Naive thymus-derived CD4-positive, alpha-beta T cell (primary cell): ENCODE measurements at regions not wholly inside any gene's neighbourhood (a gene's known extent, or its start where the extent isn't known, plus 50 kb on each side); places are given as distances from the start of the nearest gene placed in this dataset.

Experiments used
- ATAC-seq: fragments of 150-1000 bp; cut with Tn5 transposase; 2 replicates; pipeline ENCODE4 v1.10.0; 2021; ENCODE audit warnings: mild to moderate bottlenecking, moderate library complexity
- CTCF ChIA-PET: fragments of 350-600 bp; sonication (Branson Sonifier 250); formaldehyde crosslinking; loops from one replicate; lab custom pipeline; 2021; ENCODE audit warnings: antibody characterized with exemption; lab: Charles Lee
- POLR2A ChIA-PET: fragments of 350-600 bp; sonication (Branson Sonifier 250); formaldehyde crosslinking; loops from one replicate; lab custom pipeline; 2021; ENCODE audit warnings: antibody characterized with exemption, inconsistent platforms; lab: Charles Lee
- DNase-seq, 9 donors: peaks; one replicate each; pipeline versions ENCODE4 v3.0.0 to v3.0.0-alpha.2; 2020 to 2022; ENCODE audit warnings: mixed read lengths in 1 of 9
- H3K27ac ChIP-seq: one replicate; pipeline ENCODE4 v1.7.0; 2013; ENCODE audit warnings: mild to moderate bottlenecking, low read depth, low read length, moderate library complexity
- H3K27me3 ChIP-seq, 2 donors: one replicate each; pipeline ENCODE4 v1.7.0; 2013; ENCODE audit warnings: low read length in 2 of 2, mild to moderate bottlenecking in 2 of 2, moderate library complexity in 2 of 2; ENCODE audit not compliant: control insufficient read depth in 2 of 2, insufficient read depth in 2 of 2
- H3K36me3 ChIP-seq, 3 experiments: 1 replicate in 2 of 3; 2 replicates in 1 of 3; pipeline ENCODE4 v1.7.0; 2013; ENCODE audit warnings: low read length in 3 of 3, mild to moderate bottlenecking in 3 of 3, moderate library complexity in 1 of 3; ENCODE audit not compliant: insufficient read depth in 3 of 3, control insufficient read depth in 2 of 3
- H3K4me1 ChIP-seq, 2 donors: one replicate each; pipeline ENCODE4 v1.7.0; 2013; ENCODE audit warnings: low read length in 2 of 2, mild to moderate bottlenecking in 2 of 2, moderate library complexity in 1 of 2; ENCODE audit not compliant: control insufficient read depth in 2 of 2, insufficient read depth in 2 of 2
- H3K4me3 ChIP-seq: 2 replicates; pipeline ENCODE4 v1.7.0; 2013; ENCODE audit warnings: mild to moderate bottlenecking, low read length
- H3K9me3 ChIP-seq, 3 experiments: 1 replicate in 2 of 3; 2 replicates in 1 of 3; pipeline ENCODE4 v1.7.0; 2013; ENCODE audit warnings: low read length in 3 of 3; ENCODE audit not compliant: control insufficient read depth in 2 of 3
- H3K27ac Mint-ChIP-seq, 9 donors: one replicate each; pipeline ENCODE4 v1.8.0; 2020 to 2022; ENCODE audit warnings: mixed read lengths in 9 of 9, mild to moderate bottlenecking in 8 of 9, moderate library complexity in 5 of 9, inconsistent platforms in 2 of 9
- H3K27me3 Mint-ChIP-seq, 5 donors: one replicate each; pipeline ENCODE4 v1.8.0; 2021 to 2022; ENCODE audit warnings: mixed read lengths in 5 of 5, mild to moderate bottlenecking in 1 of 5
- H3K36me3 Mint-ChIP-seq, 5 donors: one replicate each; pipeline ENCODE4 v1.8.0; 2020 to 2022; ENCODE audit warnings: mixed read lengths in 5 of 5, mild to moderate bottlenecking in 3 of 5, inconsistent platforms in 1 of 5
- H3K4me1 Mint-ChIP-seq, 7 donors: one replicate each; pipeline ENCODE4 v1.8.0; 2020 to 2022; ENCODE audit warnings: mixed read lengths in 7 of 7, mild to moderate bottlenecking in 3 of 7, inconsistent platforms in 1 of 7
- H3K4me3 Mint-ChIP-seq, 10 donors: one replicate each; pipeline ENCODE4 v1.8.0; 2020 to 2022; ENCODE audit warnings: mild to moderate bottlenecking in 10 of 10, mixed read lengths in 10 of 10, moderate library complexity in 6 of 10, inconsistent platforms in 2 of 10
- H3K9me3 Mint-ChIP-seq, 11 donors: one replicate each; pipeline ENCODE4 v1.8.0; 2020 to 2022; ENCODE audit warnings: mixed read lengths in 11 of 11, mild to moderate bottlenecking in 4 of 11, inconsistent platforms in 1 of 11, moderate library complexity in 1 of 11
- intact Hi-C, 2 donors: fragments of 100-400 bp; cut with micrococcal nuclease; formaldehyde crosslinking; loops; one replicate each; pipeline ENCODE4 v1.15.1; 2023

DNA sequence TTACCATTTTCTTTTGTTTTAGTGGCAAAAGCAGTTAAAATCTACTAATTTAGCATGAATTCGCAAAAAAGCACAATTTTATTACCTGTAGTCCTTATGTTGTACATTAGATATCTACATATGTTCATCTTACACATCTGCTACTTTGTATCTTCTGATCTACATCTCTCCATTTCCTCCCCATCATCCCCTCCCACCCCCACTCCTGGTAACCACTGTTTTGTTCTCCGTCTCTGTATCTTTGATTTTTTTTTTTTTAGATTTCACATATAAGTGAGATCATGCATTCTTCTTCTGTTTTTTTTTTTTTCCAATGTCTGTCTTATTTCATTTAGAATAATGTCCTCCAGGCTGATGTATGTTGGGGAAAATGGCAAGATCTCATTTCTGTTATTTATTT is 922.7 kb downstream of the VRK1 start:
- ATAC-seq (peak; percentile 81), DNase-seq (peak in 7 of 9 donors; percentile 59 to 82 (median 73))
- POLR2A ChIA-PET, result interaction anchor here (0.7 to 1.2 kb wide), 3 partner anchors 13 to 678 kb away, joined by 3 to 4 read pairs (median 3); no protein-coding TSS in a partner anchor
- no peaks in the 10 kb centered on the region for H3K27me3 Mint-ChIP-seq
- peak overlapping the region in 8 of 10 donors; percentile 7 to 65 (median 26) for H3K4me3 Mint-ChIP-seq
- H3K4me1 Mint-ChIP-seq, result peaks cover 43 to 68% (median 66%) of the 10 kb centered on the region in 7 donors
- peak overlapping the region; percentile 36 to 97 (median 76) for H3K27ac Mint-ChIP-seq
- H3K36me3 ChIP-seq, result no peaks in the 10 kb centered on the region
- no peaks in the 10 kb centered on the region for H3K27me3 ChIP-seq
- peaks cover 27 to 56% of the 10 kb centered on the region in 2 donors for H3K4me1 ChIP-seq
- intact Hi-C loops, result loop anchor here (1.0 to 10.0 kb wide), 11 partner anchors 11 to 1553 kb away; partner anchors contain the start of gene BCL11B (in 2 of the 2)
- H3K9me3 ChIP-seq, result no peaks in the 10 kb centered on the region
- CTCF ChIA-PET, result interaction anchor here (0.7 kb wide), 1 partner anchor 134 kb away, joined by 3 read pairs; no protein-coding TSS in a partner anchor
- peak overlapping the region; percentile 54 for H3K27ac ChIP-seq
- peaks cover 0 to 1% (median 0%) of the 10 kb centered on the region in 11 donors for H3K9me3 Mint-ChIP-seq
- H3K4me3 ChIP-seq, result no peak overlapping the region
- H3K36me3 Mint-ChIP-seq, result peaks cover 0 to 8% (median 0%) of the 10 kb centered on the region in 5 donors

GRCh38 chr14:97723351-97723750 is 926.2 kb downstream of the VRK1 start:
- H3K27ac ChIP-seq, result peak overlapping the region; percentile 80
- Mint-ChIP-seq H3K27me3 (no peaks in the 10 kb centered on the region), H3K9me3 (peaks cover 0 to 1% (median 0%) of the 10 kb centered on the region in 11 donors), H3K4me3 (peak overlapping the region in 9 of 10 donors; percentile 21 to 90 (median 82)), H3K36me3 (peaks cover 0 to 13% (median 0%) of the 10 kb centered on the region in 5 donors), H3K27ac (peak overlapping the region; percentile 56 to 99 (median 97)), H3K4me1 (peaks cover 58 to 100% (median 94%) of the 10 kb centered on the region in 7 donors)
- no peak overlapping the region for H3K4me3 ChIP-seq
- peaks cover 36 to 82% of the 10 kb centered on the region in 2 donors for H3K4me1 ChIP-seq
- no peaks in the 10 kb centered on the region for H3K27me3 ChIP-seq
- DNase-seq (no peak), ATAC-seq (no peak)
- H3K9me3 ChIP-seq, result no peaks in the 10 kb centered on the region
- POLR2A ChIA-PET, result interaction anchor here (0.9 to 4.5 kb wide), 3 partner anchors 9 to 54 kb away, joined by 4 to 33 read pairs (median 4); no protein-coding TSS in a partner anchor
- no peaks in the 10 kb centered on the region for H3K36me3 ChIP-seq
- CTCF ChIA-PET, result no interaction called here
- intact Hi-C loops, result loop anchor here (5.0 to 10.0 kb wide), 8 partner anchors 54 to 1549 kb away; partner anchors contain the start of gene BCL11B (in 1 of the 2)

DNA sequence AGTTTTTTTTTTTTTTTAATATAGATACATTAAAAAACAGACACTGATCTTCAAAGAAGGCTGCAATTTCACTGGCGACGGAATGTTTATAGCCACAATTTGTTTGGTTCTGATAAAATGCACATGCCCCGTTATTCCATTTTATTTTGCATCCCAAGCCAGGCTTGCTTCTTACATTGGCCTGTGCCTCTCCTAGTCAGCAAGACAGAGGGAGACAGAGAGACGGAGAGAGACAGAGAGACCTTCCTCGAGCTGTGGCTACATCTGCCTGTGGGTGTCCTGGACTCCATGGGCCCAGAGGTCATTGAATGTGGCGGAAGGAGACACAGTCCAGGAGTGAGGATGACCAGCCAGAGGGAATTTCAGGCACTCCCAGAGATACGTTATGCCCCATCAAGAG is 926.6 kb downstream of the VRK1 start:
- no peak for ATAC-seq
- Histone ChIP-seq H3K4me1 (peaks cover 33 to 77% of the 10 kb centered on the region in 2 donors), H3K36me3 (no peaks in the 10 kb centered on the region), H3K4me3 (peak overlapping the region; percentile 57), H3K27me3 (no peaks in the 10 kb centered on the region), H3K9me3 (no peaks in the 10 kb centered on the region), H3K27ac (peak overlapping the region; percentile 80)
- peaks cover 0 to 13% (median 0%) of the 10 kb centered on the region in 5 donors for H3K36me3 Mint-ChIP-seq
- H3K27ac Mint-ChIP-seq, result peak overlapping the region; percentile 92 to 99 (median 97)
- H3K9me3 Mint-ChIP-seq, result peaks cover 0 to 1% (median 0%) of the 10 kb centered on the region in 11 donors
- ChIA-PET CTCF (interaction anchor here (0.6 to 1.5 kb wide), 8 partner anchors 11 to 465 kb away, joined by 3 to 6 read pairs (median 4); no protein-coding TSS in a partner anchor), POLR2A (interaction anchor here (0.9 to 4.5 kb wide), 13 partner anchors 10 to 1544 kb away, joined by 3 to 33 read pairs (median 6); no protein-coding TSS in a partner anchor)
- no peaks in the 10 kb centered on the region for H3K27me3 Mint-ChIP-seq
- H3K4me3 Mint-ChIP-seq, result peak overlapping the region; percentile 78 to 92 (median 84)
- DNase-seq, result no peak
- peaks cover 53 to 97% (median 91%) of the 10 kb centered on the region in 7 donors for H3K4me1 Mint-ChIP-seq
- intact Hi-C loops, result loop anchor here (1.0 to 10.0 kb wide), 13 partner anchors 15 to 1548 kb away; partner anchors contain the start of gene BCL11B (in 1 of the 2)

DNA sequence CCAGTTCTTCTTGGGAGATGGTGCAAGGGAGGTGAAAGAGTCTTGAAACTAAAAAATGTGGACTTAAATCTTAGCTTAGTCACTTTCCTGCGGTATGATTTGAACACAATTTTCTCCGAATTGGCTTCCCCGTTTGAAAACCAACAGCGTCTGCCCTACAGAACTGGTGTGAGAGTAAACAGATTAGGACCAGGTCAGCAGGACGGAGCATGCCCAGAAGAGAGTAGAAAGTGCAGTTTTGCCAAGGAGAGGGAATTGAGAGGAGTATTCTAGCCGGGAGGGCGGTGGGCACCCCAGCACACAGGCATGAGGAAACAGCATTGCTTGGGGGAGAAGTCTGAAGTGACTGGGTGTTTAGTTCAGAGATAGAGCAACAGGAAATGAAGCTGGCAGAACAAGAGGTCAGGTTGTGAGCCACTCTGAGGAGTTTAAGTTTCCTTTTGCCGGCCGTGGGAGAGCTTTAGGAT is 927.1 kb downstream of the VRK1 start:
- peak overlapping the region; percentile 80 for H3K27ac ChIP-seq
- Mint-ChIP-seq H3K9me3 (peaks cover 0 to 2% (median 0%) of the 10 kb centered on the region in 11 donors), H3K4me3 (peak overlapping the region; percentile 78 to 92 (median 84)), H3K27ac (peak overlapping the region; percentile 92 to 99 (median 97)), H3K4me1 (peaks cover 51 to 94% (median 86%) of the 10 kb centered on the region in 7 donors), H3K27me3 (no peaks in the 10 kb centered on the region), H3K36me3 (peaks cover 0 to 15% (median 0%) of the 10 kb centered on the region in 5 donors)
- POLR2A ChIA-PET, result interaction anchor here (0.6 to 4.5 kb wide), 21 partner anchors 11 to 1548 kb away, joined by 3 to 33 read pairs (median 4); partner anchors contain the start of gene BCL11B
- CTCF ChIA-PET, result interaction anchor here (0.6 to 1.5 kb wide), 11 partner anchors 11 to 465 kb away, joined by 3 to 6 read pairs (median 3); no protein-coding TSS in a partner anchor
- peaks cover 28 to 72% of the 10 kb centered on the region in 2 donors for H3K4me1 ChIP-seq
- H3K36me3 ChIP-seq, result no peaks in the 10 kb centered on the region
- DNase-seq, result peak in 8 of 9 donors; percentile 38 to 67 (median 59)
- intact Hi-C loops, result loop anchor here (1.0 to 10.0 kb wide), 13 partner anchors 15 to 1548 kb away; partner anchors contain the start of gene BCL11B (in 1 of the 2)
- H3K9me3 ChIP-seq, result no peaks in the 10 kb centered on the region
- peak; percentile 77 for ATAC-seq
- H3K27me3 ChIP-seq, result no peaks in the 10 kb centered on the region
- H3K4me3 ChIP-seq, result peak overlapping the region; percentile 57

- peak overlapping the region; percentile 32 for H3K27ac ChIP-seq
- POLR2A ChIA-PET, result interaction anchor here (0.6 to 1.3 kb wide), 9 partner anchors 9 to 1546 kb away, joined by 3 to 4 read pairs (median 4); partner anchors contain the start of gene BCL11B
- H3K4me3 ChIP-seq, result no peak overlapping the region
- Mint-ChIP-seq H3K4me3 (peak overlapping the region in 9 of 10 donors; percentile 42 to 84 (median 73)), H3K4me1 (peaks cover 43 to 87% (median 76%) of the 10 kb centered on the region in 7 donors), H3K9me3 (peaks cover 0 to 5% (median 0%) of the 10 kb centered on the region in 11 donors), H3K36me3 (peaks cover 0 to 13% (median 0%) of the 10 kb centered on the region in 5 donors), H3K27me3 (no peaks in the 10 kb centered on the region), H3K27ac (peak overlapping the region; percentile 58 to 98 (median 93))
- no peaks in the 10 kb centered on the region for H3K27me3 ChIP-seq
- DNase-seq (peak in 2 of 9 donors; percentile 27 to 28), ATAC-seq (peak; percentile 53)
- no peaks in the 10 kb centered on the region for H3K9me3 ChIP-seq
- intact Hi-C loops, result loop anchor here in 1 of 2 donors (10.0 kb wide), 2 partner anchors 148 to 458 kb away; no protein-coding TSS in a partner anchor
- no peaks in the 10 kb centered on the region for H3K36me3 ChIP-seq
- H3K4me1 ChIP-seq, result peaks cover 17 to 60% of the 10 kb centered on the region in 2 donors
- CTCF ChIA-PET, result interaction anchor here (1.6 kb wide), 1 partner anchor 251 kb away, joined by 3 read pairs; no protein-coding TSS in a partner anchor
Observed at GRCh38 chr14:97726676-97727075, 929.5 kb downstream of the VRK1 start.

- no peak for ATAC-seq
- peaks cover 0 to 3% (median 0%) of the 10 kb centered on the region in 5 donors for H3K27me3 Mint-ChIP-seq
Observed at GRCh38 chr14:97730706-97731105, 933.5 kb downstream of the VRK1 start.

More at GRCh38 chr14:97730706-97731105, 933.5 kb downstream of the VRK1 start:
- POLR2A ChIA-PET, result interaction anchor here (0.9 to 1.6 kb wide), 4 partner anchors 10 to 48 kb away, joined by 3 to 4 read pairs (median 3); no protein-coding TSS in a partner anchor
- H3K36me3 ChIP-seq, result no peaks in the 10 kb centered on the region
- H3K9me3 Mint-ChIP-seq, result peaks cover 0 to 4% (median 0%) of the 10 kb centered on the region in 11 donors
- peak in 1 of 9 donors; percentile 23 for DNase-seq
- H3K4me1 Mint-ChIP-seq, result peaks cover 18 to 51% (median 48%) of the 10 kb centered on the region in 7 donors
- H3K4me1 ChIP-seq, result peaks cover 5 to 28% of the 10 kb centered on the region in 2 donors
- H3K4me3 ChIP-seq, result no peak overlapping the region
- peak overlapping the region in 9 of 10 donors; percentile 17 to 64 (median 41) for H3K4me3 Mint-ChIP-seq
- H3K27me3 ChIP-seq, result no peaks in the 10 kb centered on the region
- H3K36me3 Mint-ChIP-seq, result peaks cover 0 to 7% (median 0%) of the 10 kb centered on the region in 5 donors
- H3K9me3 ChIP-seq, result no peaks in the 10 kb centered on the region
- peak overlapping the region in 8 of 9 donors; percentile 63 to 90 (median 82) for H3K27ac Mint-ChIP-seq
- CTCF ChIA-PET, result no interaction called here
- intact Hi-C loops, result no loop called here
- H3K27ac ChIP-seq, result no peak overlapping the region
